Myocyte (in vitro differentiated cells): ENCODE measurements at regions not wholly inside any gene's neighbourhood (a gene's known extent, or its start where the extent isn't known, plus 50 kb on each side); places are given as distances from the start of the nearest gene placed in this dataset.

Experiments used
- DNase-seq: peaks from one replicate; pipeline ENCODE4 v3.0.0-alpha.2; 2012; ENCODE audit warnings: low read depth

DNA sequence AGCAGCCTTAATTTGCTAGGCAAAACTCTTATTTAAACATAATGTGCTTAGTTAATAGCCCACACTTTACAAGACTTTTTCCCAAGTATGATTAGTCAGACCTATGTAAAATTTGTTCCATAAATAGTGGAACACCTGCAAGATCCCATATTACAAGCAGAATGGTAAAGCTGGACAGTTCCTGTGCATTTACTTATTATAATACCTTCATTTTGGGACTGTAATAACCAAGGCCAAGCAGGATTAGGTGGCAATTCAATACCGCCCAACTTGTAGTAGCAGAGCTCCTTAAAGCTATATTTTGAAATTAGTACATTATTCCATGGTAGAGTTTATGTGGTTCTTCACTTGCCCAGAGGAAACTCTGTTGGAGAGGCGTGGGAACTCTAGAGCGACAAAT lies 431.5 kb upstream of the MMADHC start:
- DNase-seq = no peak

GRCh38 chr2:150012986-150013385 lies 425.4 kb upstream of the MMADHC start:
- peak; percentile 75 for DNase-seq

DNA sequence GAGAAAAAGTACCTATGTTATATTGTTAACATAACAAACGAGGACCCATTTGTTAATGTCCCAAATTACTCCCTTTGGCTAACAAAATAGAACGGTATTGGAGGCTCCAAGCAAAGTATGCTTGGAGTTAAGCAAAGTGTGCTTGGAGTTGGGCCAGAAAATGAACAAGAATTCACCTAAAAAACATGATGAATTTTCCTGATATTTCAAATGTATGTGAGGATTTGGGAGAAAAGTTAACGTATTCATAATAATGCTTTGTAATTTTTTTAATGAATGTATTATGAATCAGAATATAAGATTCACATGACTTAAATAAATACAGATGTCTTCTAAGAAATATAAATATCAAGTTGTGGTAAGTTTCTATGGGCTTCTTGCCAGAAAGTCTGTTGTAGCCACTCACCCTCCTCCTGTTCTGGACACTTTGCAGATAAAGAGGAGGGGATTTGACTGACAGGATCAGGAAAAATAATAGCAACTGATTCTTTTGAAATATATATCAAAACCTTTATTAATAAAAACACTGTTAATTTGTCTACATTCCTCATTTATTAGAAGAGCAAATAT lies 423.7 kb upstream of the MMADHC start:
- peak; percentile 40 for DNase-seq

- DNase-seq = no peak
These were observed 421.3 kb upstream of the MMADHC start for GRCh38 chr2:150008901-150009300.

DNA sequence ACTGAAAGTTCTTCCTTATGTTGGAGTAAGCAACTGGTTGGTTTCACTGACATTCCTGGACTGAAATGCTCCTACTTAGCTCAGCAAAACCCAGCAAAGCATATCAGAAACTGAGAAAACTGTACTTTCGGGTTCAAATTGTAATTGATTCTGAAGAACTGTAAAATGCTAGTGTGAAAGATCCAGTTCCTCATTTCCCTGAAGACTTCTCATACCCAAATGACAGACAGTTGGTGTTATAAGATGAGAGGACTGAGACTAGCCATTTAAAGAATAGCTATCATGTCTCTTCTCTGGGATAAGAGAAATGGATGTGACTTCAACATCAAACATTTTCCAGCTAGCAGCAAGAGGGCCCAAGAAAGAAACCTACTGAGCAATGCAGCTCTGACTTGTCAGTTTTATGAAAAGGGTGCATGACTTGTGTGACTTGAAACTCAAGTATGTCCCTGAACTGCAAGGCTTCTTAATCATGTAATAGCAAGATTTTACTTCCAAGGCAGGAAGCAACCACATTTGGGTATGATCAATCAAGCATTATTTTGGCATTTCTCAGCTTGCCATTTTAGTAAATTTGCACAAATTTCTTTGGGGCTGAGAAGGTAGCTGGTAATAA lies 420.3 kb upstream of the MMADHC start:
- no peak for DNase-seq

DNA sequence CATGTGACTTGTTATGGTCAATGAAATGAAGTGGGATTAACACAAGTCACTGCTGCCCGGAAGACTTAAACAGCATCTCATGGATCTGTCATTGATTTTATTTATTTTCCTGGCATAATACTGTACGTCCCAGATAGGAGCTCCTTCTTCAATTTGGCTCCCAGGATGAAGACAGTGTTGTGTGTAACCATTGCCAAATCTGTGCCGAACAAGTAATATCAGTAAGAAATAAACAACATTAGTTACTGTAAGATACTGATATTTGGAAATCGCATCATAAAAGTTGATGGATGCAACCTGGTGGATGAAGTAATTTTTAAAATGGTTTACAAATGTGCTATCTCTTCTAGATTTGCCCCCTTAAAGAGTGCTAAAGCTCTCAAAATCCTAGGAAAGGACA lies 419.0 kb upstream of the MMADHC start:
- DNase-seq = no peak

DNA sequence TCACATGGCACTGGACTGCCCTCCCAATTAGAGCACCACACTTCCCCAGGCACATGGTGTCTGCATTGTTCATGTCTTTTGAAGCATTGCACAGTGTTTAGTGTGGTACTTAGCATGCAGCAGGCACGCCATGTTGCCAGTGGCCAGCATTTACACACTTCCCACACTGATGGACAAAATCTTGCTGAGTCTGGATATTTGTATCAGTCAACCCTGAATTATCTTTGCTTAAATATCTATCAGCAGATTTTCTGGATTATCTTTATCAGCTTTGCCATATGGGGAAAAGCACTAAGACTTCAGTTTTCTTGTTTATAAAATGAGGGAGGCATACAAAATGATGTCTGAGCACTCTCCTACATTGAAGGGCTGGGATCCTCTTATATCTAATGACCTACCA lies 416.0 kb upstream of the MMADHC start:
- no peak for DNase-seq

DNA sequence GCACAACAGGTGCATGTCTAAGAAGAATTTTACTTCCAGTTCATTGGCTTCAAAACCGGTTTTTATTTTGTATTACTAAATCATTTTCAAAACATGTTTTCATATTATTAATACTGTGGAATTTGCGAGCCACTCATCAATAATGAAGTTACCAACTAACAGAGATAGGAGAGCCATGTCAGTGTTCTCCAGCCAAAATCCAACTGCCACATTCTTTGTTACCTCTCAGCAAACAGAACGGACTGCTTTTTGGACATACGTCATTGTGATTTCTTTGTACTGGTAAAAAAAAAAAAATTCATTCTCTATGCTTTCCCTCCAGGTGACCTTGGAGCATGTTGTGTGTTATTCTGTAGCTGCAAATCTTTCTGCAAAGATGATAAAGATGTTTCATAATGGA lies 414.2 kb upstream of the MMADHC start:
- no peak for DNase-seq

GRCh38 chr2:149996901-149997300 lies 409.3 kb upstream of the MMADHC start:
- DNase-seq = no peak

DNA sequence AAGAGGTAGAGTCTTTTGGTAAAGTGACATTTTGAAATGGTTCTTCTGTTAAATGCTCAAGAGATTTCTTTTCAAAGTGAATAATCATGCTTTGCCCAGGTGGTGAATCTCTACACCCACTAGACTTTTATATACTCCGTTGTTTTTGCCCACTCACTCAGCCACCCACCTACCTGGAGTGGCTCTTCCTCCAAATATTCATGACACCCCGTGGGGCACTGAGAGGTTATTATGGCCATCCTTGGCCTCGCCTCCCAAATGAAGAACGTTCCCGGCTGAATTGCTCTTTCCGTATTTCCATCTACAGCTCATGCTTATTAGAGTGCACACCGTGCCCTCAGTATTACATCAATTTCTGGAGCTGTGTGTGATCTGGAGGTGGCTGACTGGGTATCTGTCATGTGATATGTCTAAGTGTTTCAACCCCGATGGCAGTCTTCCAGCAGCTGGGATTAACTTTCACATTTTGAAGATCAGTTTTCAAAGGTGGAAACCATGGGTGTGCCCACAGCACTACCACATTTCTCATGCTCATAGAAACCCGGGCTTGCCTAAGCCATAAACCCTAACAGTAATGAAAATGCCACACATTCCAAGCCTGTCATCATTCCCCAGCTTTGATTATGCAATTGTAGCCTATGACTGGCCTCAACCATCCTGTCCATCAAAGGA lies 406.6 kb upstream of the MMADHC start:
- peak; percentile 96 for DNase-seq

GRCh38 chr2:149993316-149993715 lies 405.7 kb upstream of the MMADHC start:
- DNase-seq = no peak

DNA sequence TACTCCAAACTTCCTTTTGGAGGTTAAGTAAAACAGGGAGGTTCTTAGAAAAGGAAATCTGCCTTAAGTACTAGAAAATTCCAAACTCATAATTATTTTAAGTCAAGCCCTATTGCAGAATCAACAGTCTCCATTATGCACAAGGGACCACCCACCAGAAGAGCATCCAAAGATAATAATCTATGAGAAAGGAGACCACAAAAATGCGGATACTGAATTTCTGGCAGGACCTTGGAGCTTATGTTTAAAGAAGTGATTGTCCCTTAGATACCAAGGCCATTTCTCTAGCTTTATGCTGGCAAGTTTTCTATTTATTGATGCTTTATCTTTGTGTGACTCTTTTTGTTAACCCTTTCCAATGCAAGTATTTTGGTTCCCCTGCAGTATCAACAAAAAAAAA lies 404.0 kb upstream of the MMADHC start:
- DNase-seq = no peak

GRCh38 chr2:149990965-149991364 lies 403.4 kb upstream of the MMADHC start:
- no peak for DNase-seq

GRCh38 chr2:149989447-149990063 lies 402.0 kb upstream of the MMADHC start:
- no peak for DNase-seq

GRCh38 chr2:149988361-149988760 lies 400.8 kb upstream of the MMADHC start:
- DNase-seq = no peak

DNA sequence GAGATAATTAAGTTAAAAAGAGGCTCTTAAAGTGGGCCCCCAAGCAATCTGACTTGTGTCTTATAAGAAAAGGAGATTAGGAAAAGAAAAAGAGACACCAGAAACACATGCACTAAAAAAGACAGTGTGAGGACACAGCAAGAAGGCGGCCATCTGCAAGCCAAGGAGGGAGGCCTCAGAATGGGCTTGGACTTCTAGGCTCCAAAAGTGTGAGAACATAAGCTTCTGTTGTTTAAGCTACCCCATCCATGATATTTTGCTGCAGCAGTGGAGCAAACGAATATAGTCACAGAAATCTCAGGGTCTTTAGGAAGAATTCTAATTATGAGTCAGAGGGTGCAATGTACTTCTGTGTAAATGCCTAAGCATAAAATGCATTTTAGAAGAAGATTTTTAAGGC lies 399.3 kb upstream of the MMADHC start:
- DNase-seq = no peak

DNA sequence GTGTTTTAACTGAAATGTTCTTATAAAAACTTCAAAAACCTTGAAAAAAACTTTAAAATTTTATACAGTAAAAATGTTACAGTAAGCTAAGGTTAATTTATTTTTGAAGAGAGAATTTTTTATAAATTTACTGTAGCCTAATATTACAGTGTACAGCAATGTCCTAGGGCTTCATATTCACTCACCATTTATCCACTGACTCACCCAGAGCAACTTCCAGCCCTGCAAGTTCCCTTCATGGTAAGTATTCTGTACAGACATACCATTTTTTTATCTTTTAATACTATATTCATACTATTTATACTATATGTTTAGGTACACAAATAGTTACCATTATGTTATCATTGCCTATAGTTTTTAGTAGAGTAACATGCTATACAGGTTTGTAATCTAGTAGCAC lies 396.7 kb upstream of the MMADHC start:
- DNase-seq = no peak

DNA sequence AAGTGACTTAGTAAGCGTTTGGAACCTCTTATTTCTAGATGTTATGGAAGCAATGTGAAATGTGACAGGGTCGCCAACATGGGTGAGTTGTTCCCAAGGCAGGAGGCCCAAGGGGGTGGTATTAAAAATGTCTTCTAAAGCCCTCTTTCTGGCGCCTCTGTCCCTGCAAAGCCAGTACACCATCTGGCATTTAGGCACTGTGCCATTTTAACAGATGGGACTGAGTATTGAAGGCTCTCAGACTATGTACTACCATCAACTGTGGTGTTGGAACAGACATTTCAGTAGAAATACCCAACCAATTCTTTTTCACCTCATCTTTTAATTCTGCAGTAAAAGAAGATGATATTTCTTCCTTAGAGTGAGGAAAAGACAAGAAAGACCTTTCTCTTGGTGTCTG lies 384.5 kb upstream of the MMADHC start:
- peak; percentile 76 for DNase-seq

DNA sequence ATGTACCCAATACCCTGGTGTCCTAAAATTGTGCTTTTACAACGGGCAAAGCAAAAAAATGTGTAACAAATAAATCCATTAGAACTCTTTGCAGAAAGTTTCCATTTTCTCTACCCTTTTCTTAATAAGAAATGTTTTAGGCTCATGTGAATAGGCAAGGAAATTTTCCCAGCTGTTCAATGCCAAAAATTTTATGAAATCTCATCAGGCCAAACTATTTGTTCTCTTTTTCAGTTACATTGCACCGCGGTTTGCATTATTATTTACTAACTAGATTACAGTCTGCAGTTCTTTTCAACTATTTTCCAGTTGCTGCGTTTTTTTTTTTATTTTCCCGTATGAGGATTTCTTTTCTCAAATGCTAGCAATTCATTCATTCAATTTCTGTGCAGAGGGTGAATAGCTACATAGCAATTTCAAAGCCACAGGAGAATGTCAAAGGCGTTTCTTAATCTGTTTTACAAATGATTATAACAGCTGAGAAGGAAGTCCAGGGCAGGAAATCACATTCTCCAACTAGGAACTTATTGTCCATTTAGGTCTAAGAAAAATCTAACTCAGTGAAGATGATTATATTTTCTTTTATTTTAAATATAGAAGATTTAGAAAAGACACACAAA lies 367.5 kb upstream of the MMADHC start:
- DNase-seq = peak; percentile 72

DNA sequence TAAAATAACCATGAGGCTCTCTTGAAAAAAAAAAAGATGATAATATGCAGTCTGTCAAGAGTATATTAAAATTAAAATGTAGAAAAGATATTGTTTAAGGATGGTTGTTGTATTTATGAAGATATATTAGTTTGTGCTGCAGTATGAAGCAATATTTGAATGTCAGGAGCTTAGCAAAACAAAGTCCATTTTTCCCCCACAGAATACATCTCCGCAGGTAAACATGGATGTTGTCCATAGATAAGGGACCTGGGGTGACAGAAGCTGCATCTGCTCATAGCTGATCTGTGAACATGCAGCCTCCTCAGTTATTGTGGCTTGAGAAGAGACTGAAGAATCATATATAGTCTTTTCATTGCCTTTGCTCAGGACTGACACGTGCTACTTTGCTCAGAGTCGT lies 366.1 kb upstream of the MMADHC start:
- DNase-seq = no peak

- no peak for DNase-seq
These were observed 343.9 kb upstream of the MMADHC start for GRCh38 chr2:149931486-149931885.

DNA sequence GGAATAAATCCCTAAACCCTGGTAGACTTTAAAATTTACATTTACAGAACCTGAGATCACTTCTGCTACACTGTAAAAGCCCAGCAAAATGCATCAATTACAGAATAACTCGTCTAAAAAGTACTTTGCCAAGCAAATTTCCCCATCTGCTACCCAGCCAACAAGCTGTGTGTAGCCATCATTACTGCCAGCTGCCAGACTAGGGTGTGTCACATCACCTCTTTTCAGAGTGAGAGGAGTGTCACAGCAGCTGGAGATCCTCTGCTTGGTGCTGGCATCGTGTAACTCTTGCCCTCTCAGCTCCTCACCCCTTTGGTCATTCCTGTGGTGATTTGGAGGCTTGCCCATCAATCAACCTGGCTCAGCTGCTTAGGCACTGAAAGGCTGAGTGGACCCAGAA lies 340.4 kb upstream of the MMADHC start:
- DNase-seq = peak; percentile 47
